ENCODE measurements at regions not wholly inside any gene's neighbourhood (a gene's known extent, or its start where the extent isn't known, plus 50 kb on each side); places are given as distances from the start of the nearest gene placed in this dataset.

DNA sequence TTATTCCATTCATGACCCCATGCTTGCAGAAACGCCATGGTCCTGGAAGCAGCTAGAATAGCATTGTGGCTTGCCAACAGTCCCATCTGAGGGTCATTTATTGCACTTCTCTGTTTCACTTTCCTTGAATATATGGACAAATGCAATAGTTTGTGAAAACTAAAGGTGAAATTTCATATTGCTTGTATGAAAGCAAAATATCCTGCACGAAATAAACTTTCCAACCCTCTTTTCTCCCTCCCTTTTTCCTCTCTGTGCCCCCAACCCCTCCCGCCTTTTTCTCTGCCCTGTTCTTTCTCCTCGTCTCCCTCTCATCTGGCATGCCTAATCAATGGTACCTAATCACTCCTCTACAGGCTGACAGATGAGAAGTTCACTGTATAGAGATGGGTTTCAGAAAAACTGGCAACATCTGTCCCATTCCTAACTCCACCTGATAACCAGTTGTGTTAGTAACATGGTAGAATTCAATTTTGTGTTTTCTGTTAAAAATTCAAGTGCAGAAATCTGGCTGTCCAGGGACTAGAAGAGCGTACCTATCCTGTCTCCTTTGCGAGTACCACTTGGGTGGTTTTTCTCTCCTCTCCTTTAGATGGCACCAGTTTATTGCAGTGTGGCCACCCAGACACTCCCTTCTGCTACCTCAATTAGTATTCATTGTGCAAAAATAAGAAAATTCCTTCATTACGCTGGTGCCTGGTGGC is 198.6 kb downstream of the FOXA2 start (continued):
- TF ChIP-seq, protein P1, sequence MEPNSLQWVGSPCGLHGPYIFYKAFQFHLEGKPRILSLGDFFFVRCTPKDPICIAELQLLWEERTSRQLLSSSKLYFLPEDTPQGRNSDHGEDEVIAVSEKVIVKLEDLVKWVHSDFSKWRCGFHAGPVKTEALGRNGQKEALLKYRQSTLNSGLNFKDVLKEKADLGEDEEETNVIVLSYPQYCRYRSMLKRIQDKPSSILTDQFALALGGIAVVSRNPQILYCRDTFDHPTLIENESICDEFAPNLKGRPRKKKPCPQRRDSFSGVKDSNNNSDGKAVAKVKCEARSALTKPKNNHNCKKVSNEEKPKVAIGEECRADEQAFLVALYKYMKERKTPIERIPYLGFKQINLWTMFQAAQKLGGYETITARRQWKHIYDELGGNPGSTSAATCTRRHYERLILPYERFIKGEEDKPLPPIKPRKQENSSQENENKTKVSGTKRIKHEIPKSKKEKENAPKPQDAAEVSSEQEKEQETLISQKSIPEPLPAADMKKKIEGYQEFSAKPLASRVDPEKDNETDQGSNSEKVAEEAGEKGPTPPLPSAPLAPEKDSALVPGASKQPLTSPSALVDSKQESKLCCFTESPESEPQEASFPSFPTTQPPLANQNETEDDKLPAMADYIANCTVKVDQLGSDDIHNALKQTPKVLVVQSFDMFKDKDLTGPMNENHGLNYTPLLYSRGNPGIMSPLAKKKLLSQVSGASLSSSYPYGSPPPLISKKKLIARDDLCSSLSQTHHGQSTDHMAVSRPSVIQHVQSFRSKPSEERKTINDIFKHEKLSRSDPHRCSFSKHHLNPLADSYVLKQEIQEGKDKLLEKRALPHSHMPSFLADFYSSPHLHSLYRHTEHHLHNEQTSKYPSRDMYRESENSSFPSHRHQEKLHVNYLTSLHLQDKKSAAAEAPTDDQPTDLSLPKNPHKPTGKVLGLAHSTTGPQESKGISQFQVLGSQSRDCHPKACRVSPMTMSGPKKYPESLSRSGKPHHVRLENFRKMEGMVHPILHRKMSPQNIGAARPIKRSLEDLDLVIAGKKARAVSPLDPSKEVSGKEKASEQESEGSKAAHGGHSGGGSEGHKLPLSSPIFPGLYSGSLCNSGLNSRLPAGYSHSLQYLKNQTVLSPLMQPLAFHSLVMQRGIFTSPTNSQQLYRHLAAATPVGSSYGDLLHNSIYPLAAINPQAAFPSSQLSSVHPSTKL (CRISPR knock-in tag; IDR thresholded peaks at IDR 0.05), result peak; percentile 55
- TF ChIP-seq ZNF30 (CRISPR knock-in tag; IDR thresholded peaks at IDR 0.05) (no peak), NFATC3 (CRISPR knock-in tag; IDR thresholded peaks at IDR 0.05) (no peak), HNRNPLL (IDR thresholded peaks at IDR 0.05; ENCODE audit: low read depth, low read length, poor library complexity, severe bottlenecking) (no peak), CBX5 (CRISPR knock-in tag; IDR thresholded peaks at IDR 0.05; ENCODE audit: borderline replicate concordance) (no peak), MIER3 (CRISPR knock-in tag; IDR thresholded peaks at IDR 0.05; ENCODE audit: borderline replicate concordance) (peak; percentile 59; the same call in 1 of the 2 replicates), HDAC1 (CRISPR knock-in tag; IDR thresholded peaks at IDR 0.05) (no peak), SMC3 (IDR thresholded peaks at IDR 0.05; ENCODE audit: low read length) (peak; percentile 98), LCORL (IDR thresholded peaks at IDR 0.05) (no peak), LCORL (CRISPR knock-in tag; IDR thresholded peaks at IDR 0.05) (0 out of 2 replicates have a peak, but pooled peaks have one; percentile 56), ZNF124 (CRISPR knock-in tag; IDR thresholded peaks at IDR 0.05) (peak; percentile 36; the same call in 1 of the 2 replicates), NAIF1 (CRISPR knock-in tag; IDR thresholded peaks at IDR 0.05; ENCODE audit: borderline replicate concordance) (peak; percentile 60; the same call in 1 of the 2 replicates), RAD21 (CRISPR knock-in tag; IDR thresholded peaks at IDR 0.05) (peak; percentile 95), ZNF256 (CRISPR knock-in tag; conservative IDR thresholded peaks at IDR 0.05) (no peak), ZNF75D (CRISPR knock-in tag; IDR thresholded peaks at IDR 0.05; ENCODE audit: borderline replicate concordance) (no peak), PCBP2 (optimal IDR thresholded peaks at IDR 0.05; ENCODE audit: low read depth, low read length, poor library complexity, severe bottlenecking) (peak; percentile 73), HNF4G (IDR thresholded peaks at IDR 0.05; ENCODE audit: borderline replicate concordance, low read depth, low read length) (no peak), HNF4G (CRISPR knock-in tag; IDR thresholded peaks at IDR 0.05; ENCODE audit: borderline replicate concordance, low read depth) (no peak), STAG1 (CRISPR knock-in tag; IDR thresholded peaks at IDR 0.05) (peak; percentile 99), FOXO1 (CRISPR knock-in tag; IDR thresholded peaks at IDR 0.05) (0 out of 2 replicates have a peak, but pooled peaks have one; percentile 27)
- TF ChIP-seq, protein P2, sequence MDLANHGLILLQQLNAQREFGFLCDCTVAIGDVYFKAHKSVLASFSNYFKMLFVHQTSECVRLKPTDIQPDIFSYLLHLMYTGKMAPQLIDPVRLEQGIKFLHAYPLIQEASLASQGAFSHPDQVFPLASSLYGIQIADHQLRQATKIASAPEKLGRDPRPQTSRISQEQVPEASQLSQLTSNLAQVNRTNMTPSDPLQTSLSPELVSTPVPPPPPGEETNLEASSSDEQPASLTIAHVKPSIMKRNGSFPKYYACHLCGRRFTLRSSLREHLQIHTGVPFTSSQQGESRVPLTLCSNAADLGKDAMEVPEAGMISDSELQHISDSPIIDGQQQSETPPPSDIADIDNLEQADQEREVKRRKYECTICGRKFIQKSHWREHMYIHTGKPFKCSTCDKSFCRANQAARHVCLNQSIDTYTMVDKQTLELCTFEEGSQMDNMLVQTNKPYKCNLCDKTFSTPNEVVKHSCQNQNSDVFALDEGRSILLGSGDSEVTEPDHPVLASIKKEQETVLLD (CRISPR knock-in tag; IDR thresholded peaks at IDR 0.05; ENCODE audit: low read depth), result no peak
- TF ChIP-seq, protein P3, sequence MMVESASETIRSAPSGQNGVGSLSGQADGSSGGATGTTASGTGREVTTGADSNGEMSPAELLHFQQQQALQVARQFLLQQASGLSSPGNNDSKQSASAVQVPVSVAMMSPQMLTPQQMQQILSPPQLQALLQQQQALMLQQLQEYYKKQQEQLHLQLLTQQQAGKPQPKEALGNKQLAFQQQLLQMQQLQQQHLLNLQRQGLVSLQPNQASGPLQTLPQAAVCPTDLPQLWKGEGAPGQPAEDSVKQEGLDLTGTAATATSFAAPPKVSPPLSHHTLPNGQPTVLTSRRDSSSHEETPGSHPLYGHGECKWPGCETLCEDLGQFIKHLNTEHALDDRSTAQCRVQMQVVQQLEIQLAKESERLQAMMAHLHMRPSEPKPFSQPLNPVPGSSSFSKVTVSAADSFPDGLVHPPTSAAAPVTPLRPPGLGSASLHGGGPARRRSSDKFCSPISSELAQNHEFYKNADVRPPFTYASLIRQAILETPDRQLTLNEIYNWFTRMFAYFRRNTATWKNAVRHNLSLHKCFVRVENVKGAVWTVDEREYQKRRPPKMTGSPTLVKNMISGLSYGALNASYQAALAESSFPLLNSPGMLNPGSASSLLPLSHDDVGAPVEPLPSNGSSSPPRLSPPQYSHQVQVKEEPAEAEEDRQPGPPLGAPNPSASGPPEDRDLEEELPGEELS (CRISPR knock-in tag; IDR thresholded peaks at IDR 0.05), result no peak
- TF ChIP-seq, protein P4, sequence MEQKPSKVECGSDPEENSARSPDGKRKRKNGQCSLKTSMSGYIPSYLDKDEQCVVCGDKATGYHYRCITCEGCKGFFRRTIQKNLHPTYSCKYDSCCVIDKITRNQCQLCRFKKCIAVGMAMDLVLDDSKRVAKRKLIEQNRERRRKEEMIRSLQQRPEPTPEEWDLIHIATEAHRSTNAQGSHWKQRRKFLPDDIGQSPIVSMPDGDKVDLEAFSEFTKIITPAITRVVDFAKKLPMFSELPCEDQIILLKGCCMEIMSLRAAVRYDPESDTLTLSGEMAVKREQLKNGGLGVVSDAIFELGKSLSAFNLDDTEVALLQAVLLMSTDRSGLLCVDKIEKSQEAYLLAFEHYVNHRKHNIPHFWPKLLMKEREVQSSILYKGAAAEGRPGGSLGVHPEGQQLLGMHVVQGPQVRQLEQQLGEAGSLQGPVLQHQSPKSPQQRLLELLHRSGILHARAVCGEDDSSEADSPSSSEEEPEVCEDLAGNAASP (CRISPR knock-in tag; IDR thresholded peaks at IDR 0.05; ENCODE audit: borderline replicate concordance), result peak; percentile 75

Data from HepG2 (cell line).